ENCODE measurements at regions not wholly inside any gene's neighbourhood (a gene's known extent, or its start where the extent isn't known, plus 50 kb on each side); places are given as distances from the start of the nearest gene placed in this dataset.

DNA sequence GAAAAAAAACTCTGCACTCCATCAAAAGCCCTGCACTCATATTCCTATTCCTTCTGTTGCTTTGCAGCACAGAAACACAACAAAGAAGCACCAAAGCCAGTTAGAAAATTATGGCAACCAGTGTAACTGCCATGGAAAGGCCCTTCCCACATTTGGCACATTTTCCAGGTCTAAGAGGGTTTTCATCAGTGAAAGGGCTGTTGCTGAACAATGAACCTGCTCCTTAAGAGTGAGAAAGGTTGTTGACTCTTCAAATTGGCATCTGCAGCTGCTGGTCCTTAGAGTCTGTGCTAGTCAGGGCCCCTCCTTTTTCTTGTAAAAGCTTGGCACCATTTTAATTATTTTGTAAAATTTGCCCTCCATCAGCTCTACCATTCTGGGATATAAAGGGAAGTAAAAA, 378.7 kb upstream of the KITLG start:
- no peak overlapping the region for H4K12ac ChIP-seq (ENCODE audit: low read depth, low read length)
- H3K79me1 ChIP-seq (ENCODE audit: low read length): no peaks in the 10 kb centered on the region
- H3K27me3 ChIP-seq (ENCODE audit: insufficient read depth, low read length): no peaks in the 10 kb centered on the region
- no peak for DNase-seq
- H3K4me1 ChIP-seq (ENCODE audit: control insufficient read depth in 1 of 2, insufficient read depth in 2 of 2, low read length in 2 of 2): no peaks in the 10 kb centered on the region
- no peak overlapping the region for H3K4me3 ChIP-seq (ENCODE audit: low read depth, low read length)
- H2BK120ac ChIP-seq (ENCODE audit: insufficient read depth, low read length, poor library complexity): no peak overlapping the region
- no peak overlapping the region for H3K14ac ChIP-seq (ENCODE audit: low read length)
- no peaks in the 10 kb centered on the region for H3K36me3 ChIP-seq (ENCODE audit: control insufficient read depth in 1 of 2, insufficient read depth in 2 of 2, low read length in 2 of 2)
- no peak overlapping the region for H4K8ac ChIP-seq (ENCODE audit: low read depth, low read length)
- H2BK12ac ChIP-seq (ENCODE audit: low read length): no peak overlapping the region
- no peak overlapping the region for H3K9ac ChIP-seq (ENCODE audit: low read length)
- no peak overlapping the region for H3K18ac ChIP-seq (ENCODE audit: low read length)
- no peak overlapping the region for H3K4ac ChIP-seq (ENCODE audit: low read depth, low read length)
- H2AFZ ChIP-seq (ENCODE audit: insufficient read depth, low read length, poor library complexity): no peak overlapping the region
- no peak overlapping the region for H3K27ac ChIP-seq (ENCODE audit: low read depth, low read length)
- H2AK5ac ChIP-seq (ENCODE audit: low read length): no peak overlapping the region
- H4K91ac ChIP-seq (ENCODE audit: low read depth, low read length): no peak overlapping the region
- H3K9me3 ChIP-seq (ENCODE audit: insufficient read depth, low read depth, low read length): no peaks in the 10 kb centered on the region
- no peak overlapping the region for H3K23ac ChIP-seq (ENCODE audit: low read length)
- H2BK5ac ChIP-seq (ENCODE audit: low read depth, low read length, poor library complexity): no peak overlapping the region
- H3K79me2 ChIP-seq (ENCODE audit: control insufficient read depth, insufficient read depth, low read length, poor library complexity): no peaks in the 10 kb centered on the region
- no peak overlapping the region for H3K4me2 ChIP-seq (ENCODE audit: low read length)

DNA sequence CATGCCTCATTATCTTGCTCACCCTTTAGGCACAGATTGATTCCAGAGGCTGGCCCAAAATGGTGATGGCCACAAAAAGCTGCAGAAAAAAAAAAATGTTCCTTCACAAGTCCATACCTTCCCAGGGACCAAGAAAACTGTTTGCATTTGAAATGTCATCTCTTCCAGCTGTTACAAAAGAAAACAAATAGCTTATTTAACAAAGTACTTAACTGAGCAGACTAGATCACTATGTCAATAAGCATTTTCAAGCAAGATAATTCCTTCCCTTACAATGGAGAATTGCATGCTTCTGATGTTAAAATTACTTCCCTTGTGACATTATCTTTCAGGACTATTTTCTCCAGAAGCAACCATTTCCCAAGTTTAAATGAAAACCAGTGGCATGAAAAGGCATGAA, 377.9 kb upstream of the KITLG start:
- no peak overlapping the region for H2BK5ac ChIP-seq (ENCODE audit: low read depth, low read length, poor library complexity)
- H3K4me3 ChIP-seq (ENCODE audit: low read depth, low read length): no peak overlapping the region
- no peak overlapping the region for H3K18ac ChIP-seq (ENCODE audit: low read length)
- no peak overlapping the region for H2AFZ ChIP-seq (ENCODE audit: insufficient read depth, low read length, poor library complexity)
- no peak overlapping the region for H3K27ac ChIP-seq (ENCODE audit: low read depth, low read length)
- no peaks in the 10 kb centered on the region for H3K79me2 ChIP-seq (ENCODE audit: control insufficient read depth, insufficient read depth, low read length, poor library complexity)
- no peaks in the 10 kb centered on the region for H3K36me3 ChIP-seq (ENCODE audit: control insufficient read depth in 1 of 2, insufficient read depth in 2 of 2, low read length in 2 of 2)
- no peaks in the 10 kb centered on the region for H3K4me1 ChIP-seq (ENCODE audit: control insufficient read depth in 1 of 2, insufficient read depth in 2 of 2, low read length in 2 of 2)
- no peak overlapping the region for H4K8ac ChIP-seq (ENCODE audit: low read depth, low read length)
- no peak overlapping the region for H2BK120ac ChIP-seq (ENCODE audit: insufficient read depth, low read length, poor library complexity)
- no peak overlapping the region for H3K14ac ChIP-seq (ENCODE audit: low read length)
- no peaks in the 10 kb centered on the region for H3K79me1 ChIP-seq (ENCODE audit: low read length)
- H4K91ac ChIP-seq (ENCODE audit: low read depth, low read length): no peak overlapping the region
- no peak overlapping the region for H4K12ac ChIP-seq (ENCODE audit: low read depth, low read length)
- no peak overlapping the region for H3K9ac ChIP-seq (ENCODE audit: low read length)
- DNase-seq: no peak
- H3K9me3 ChIP-seq (ENCODE audit: insufficient read depth, low read depth, low read length): no peaks in the 10 kb centered on the region
- H2BK12ac ChIP-seq (ENCODE audit: low read length): no peak overlapping the region
- H3K4me2 ChIP-seq (ENCODE audit: low read length): no peak overlapping the region
- no peak overlapping the region for H2AK5ac ChIP-seq (ENCODE audit: low read length)
- H3K27me3 ChIP-seq (ENCODE audit: insufficient read depth, low read length): no peaks in the 10 kb centered on the region
- H3K23ac ChIP-seq (ENCODE audit: low read length): no peak overlapping the region
- H3K4ac ChIP-seq (ENCODE audit: low read depth, low read length): no peak overlapping the region

DNA sequence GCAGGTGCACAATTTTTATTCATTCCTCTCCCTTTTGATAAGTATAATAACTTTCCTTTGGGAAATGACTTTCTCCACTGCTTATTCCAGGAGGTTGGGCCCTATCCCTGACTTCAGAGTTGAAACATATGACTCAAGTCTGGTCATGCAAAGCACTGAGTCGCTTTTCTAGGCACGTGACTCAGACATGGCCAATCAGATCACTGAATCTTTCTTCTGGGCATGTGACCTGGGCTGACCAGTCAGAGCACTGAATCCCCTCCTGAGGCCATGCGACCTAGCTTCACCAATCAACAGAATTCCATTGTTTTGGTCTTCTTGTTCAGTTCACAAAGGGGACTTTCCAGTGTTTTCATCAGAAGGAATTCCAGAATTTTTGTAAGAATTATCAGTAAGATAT, 377.1 kb upstream of the KITLG start:
- Histone ChIP-seq H3K4me1 (ENCODE audit: control insufficient read depth in 1 of 2, insufficient read depth in 2 of 2, low read length in 2 of 2) (no peaks in the 10 kb centered on the region), H3K79me2 (ENCODE audit: control insufficient read depth, insufficient read depth, low read length, poor library complexity) (no peaks in the 10 kb centered on the region), H2BK12ac (ENCODE audit: low read length) (no peak overlapping the region), H2AFZ (ENCODE audit: insufficient read depth, low read length, poor library complexity) (no peak overlapping the region), H3K4me2 (ENCODE audit: low read length) (no peak overlapping the region), H3K9me3 (ENCODE audit: insufficient read depth, low read depth, low read length) (no peaks in the 10 kb centered on the region), H3K27ac (ENCODE audit: low read depth, low read length) (no peak overlapping the region), H2BK5ac (ENCODE audit: low read depth, low read length, poor library complexity) (no peak overlapping the region), H3K14ac (ENCODE audit: low read length) (no peak overlapping the region), H4K8ac (ENCODE audit: low read depth, low read length) (no peak overlapping the region), H2AK5ac (ENCODE audit: low read length) (no peak overlapping the region), H3K18ac (ENCODE audit: low read length) (no peak overlapping the region), H2BK120ac (ENCODE audit: insufficient read depth, low read length, poor library complexity) (no peak overlapping the region), H3K4me3 (ENCODE audit: low read depth, low read length) (no peak overlapping the region), H3K36me3 (ENCODE audit: control insufficient read depth in 1 of 2, insufficient read depth in 2 of 2, low read length in 2 of 2) (no peaks in the 10 kb centered on the region), H3K27me3 (ENCODE audit: insufficient read depth, low read length) (no peaks in the 10 kb centered on the region), H3K4ac (ENCODE audit: low read depth, low read length) (no peak overlapping the region), H4K91ac (ENCODE audit: low read depth, low read length) (no peak overlapping the region), H3K9ac (ENCODE audit: low read length) (no peak overlapping the region), H3K79me1 (ENCODE audit: low read length) (no peaks in the 10 kb centered on the region), H3K23ac (ENCODE audit: low read length) (no peak overlapping the region), H4K12ac (ENCODE audit: low read depth, low read length) (no peak overlapping the region)
- DNase-seq: no peak
- WGBS (ENCODE audit: extremely low coverage, insufficient coverage, insufficient read length): no CpG with 5 or more reads among the region's 3 CpGs

DNA sequence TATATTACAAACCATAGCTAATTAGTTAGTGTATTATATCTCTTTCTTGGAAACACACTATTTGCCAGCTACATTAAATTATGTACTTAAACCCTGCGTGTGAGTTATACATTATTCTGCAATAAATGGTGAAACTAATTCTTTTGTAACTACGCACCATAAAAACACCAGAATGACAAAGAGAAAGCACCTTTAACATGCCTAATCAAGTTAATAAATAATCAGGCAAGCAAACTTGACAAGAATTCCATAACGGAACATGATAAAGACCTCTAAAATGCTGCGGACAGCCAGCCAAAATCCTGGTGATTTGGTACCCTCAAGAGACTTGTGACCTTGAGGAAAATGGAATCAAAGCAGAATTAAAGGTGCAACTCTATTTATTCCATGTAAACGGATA, 375.3 kb upstream of the KITLG start:
- H3K27me3 ChIP-seq (ENCODE audit: insufficient read depth, low read length): no peaks in the 10 kb centered on the region
- no peak overlapping the region for H2BK120ac ChIP-seq (ENCODE audit: insufficient read depth, low read length, poor library complexity)
- no peak overlapping the region for H2BK5ac ChIP-seq (ENCODE audit: low read depth, low read length, poor library complexity)
- no peak overlapping the region for H4K8ac ChIP-seq (ENCODE audit: low read depth, low read length)
- H4K12ac ChIP-seq (ENCODE audit: low read depth, low read length): no peak overlapping the region
- no CpG with 5 or more reads among the region's 5 CpGs for WGBS (ENCODE audit: extremely low coverage, insufficient coverage, insufficient read length)
- H3K4ac ChIP-seq (ENCODE audit: low read depth, low read length): no peak overlapping the region
- H2BK12ac ChIP-seq (ENCODE audit: low read length): no peak overlapping the region
- DNase-seq: no peak
- no peak overlapping the region for H3K27ac ChIP-seq (ENCODE audit: low read depth, low read length)
- no peaks in the 10 kb centered on the region for H3K79me1 ChIP-seq (ENCODE audit: low read length)
- H3K4me1 ChIP-seq (ENCODE audit: control insufficient read depth in 1 of 2, insufficient read depth in 2 of 2, low read length in 2 of 2): no peaks in the 10 kb centered on the region
- H3K4me3 ChIP-seq (ENCODE audit: low read depth, low read length): no peak overlapping the region
- no peak overlapping the region for H2AK5ac ChIP-seq (ENCODE audit: low read length)
- no peaks in the 10 kb centered on the region for H3K9me3 ChIP-seq (ENCODE audit: insufficient read depth, low read depth, low read length)
- no peak overlapping the region for H3K14ac ChIP-seq (ENCODE audit: low read length)
- no peak overlapping the region for H3K9ac ChIP-seq (ENCODE audit: low read length)
- H2AFZ ChIP-seq (ENCODE audit: insufficient read depth, low read length, poor library complexity): no peak overlapping the region
- H3K23ac ChIP-seq (ENCODE audit: low read length): no peak overlapping the region
- no peaks in the 10 kb centered on the region for H3K36me3 ChIP-seq (ENCODE audit: control insufficient read depth in 1 of 2, insufficient read depth in 2 of 2, low read length in 2 of 2)
- no peak overlapping the region for H4K91ac ChIP-seq (ENCODE audit: low read depth, low read length)
- H3K18ac ChIP-seq (ENCODE audit: low read length): no peak overlapping the region
- no peaks in the 10 kb centered on the region for H3K79me2 ChIP-seq (ENCODE audit: control insufficient read depth, insufficient read depth, low read length, poor library complexity)
- H3K4me2 ChIP-seq (ENCODE audit: low read length): no peak overlapping the region

Measured in trophoblast cell (in vitro differentiated cells and primary cell).